Left lobe of liver (tissue), 2 donors: ENCODE measurements at regions not wholly inside any gene's neighbourhood (a gene's known extent, or its start where the extent isn't known, plus 50 kb on each side); places are given as distances from the start of the nearest gene placed in this dataset.
A peak's percentile ranks its signal among the peaks of the same experiment; 100 is the strongest.

Experiments
- ATAC-seq: fragments of 200-7000 bp; cut with Tn5 transposase; one replicate; pipeline ENCODE4 v1.9.1; 2020; ENCODE audit warnings: mild to moderate bottlenecking, moderate library complexity
- DNase-seq: peaks from one replicate; pipeline ENCODE4 v3.0.0-alpha.2; 2020; ENCODE audit warnings: low spot score
- donor health status: DM: no; HTN: no; CAD: no; lungs with moderate emphysema.
- donor health status: DM: no; HTN: yes; CAD: no.

DNA sequence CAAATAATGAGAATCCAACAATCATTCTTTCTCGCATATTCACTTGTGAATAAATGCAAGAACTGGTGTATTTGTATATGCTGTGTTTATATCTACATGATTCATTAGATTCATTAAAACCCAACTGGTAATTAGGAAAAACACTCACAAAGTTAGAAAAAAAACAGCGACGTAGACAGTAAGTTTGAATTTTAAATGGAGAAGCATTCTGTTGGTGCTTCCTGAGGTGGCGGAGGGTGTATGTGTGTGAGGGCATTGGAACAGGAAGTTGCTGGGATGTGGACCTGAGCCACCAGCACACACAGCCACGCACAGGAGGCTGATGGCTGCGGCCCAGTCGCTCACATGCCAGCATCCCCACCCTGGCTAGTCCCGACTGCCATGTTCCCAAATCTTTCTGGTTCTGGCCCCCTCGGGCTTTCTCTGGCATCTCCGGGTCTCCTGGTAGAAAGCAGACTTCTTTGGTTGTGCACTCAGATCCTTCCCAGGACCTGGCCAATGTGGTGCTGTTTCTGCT is 121.6 kb upstream of the IRF2BP2 start:
- ATAC-seq = peak; percentile 36
- DNase-seq = no peak

DNA sequence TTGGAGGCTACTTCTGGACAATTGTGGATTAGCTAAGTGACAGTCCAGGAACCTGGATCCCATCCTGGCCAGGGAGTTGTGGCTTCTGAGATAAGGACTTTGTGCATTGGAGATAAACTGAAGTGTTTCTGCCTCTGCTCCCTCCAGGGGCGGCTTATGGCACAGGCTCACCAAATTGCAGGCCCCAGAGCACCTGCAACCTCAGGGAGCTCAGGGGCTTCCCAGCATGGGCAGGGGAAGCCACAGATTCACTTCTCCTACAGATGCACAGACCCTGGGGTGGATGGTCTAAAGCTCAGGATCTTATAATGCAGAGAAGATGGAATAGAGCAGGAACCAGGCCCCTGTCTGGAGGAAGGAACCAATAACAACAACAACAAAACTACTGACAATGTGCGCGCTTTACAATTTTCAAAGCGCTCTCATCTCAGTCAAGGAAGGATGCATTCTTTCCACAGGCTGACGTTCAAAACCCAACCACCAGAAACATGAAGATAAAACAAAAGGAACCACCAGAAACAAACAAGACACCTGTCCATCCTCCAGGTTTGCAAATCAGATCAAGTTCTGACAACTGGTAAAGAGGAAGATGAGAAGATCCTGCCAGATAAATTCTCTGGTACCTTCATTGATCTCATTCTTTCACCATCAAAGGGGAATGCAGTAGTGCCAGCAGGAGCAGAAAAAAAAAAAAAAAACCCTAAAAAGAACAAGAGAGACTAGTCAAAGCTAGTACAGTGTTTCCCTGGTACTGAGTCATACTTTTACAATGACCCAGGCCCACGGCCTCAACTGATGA is 121.0 kb upstream of the IRF2BP2 start:
- peak; percentile 18 for ATAC-seq
- no peak for DNase-seq

DNA sequence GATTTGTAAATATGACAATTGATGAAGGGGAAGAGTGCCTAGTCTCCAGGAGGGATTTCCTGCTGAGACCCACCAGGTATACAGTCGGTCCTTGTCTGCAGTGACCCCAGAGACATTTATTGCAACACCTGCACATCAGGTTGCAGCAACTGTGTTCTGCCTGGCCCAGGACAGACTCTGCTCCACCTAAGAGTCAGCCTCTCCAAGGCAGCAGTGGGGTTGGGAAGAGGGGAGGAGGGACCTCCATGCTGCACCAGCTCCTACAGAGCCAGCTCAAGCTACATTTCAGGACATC is 120.4 kb upstream of the IRF2BP2 start:
- DNase-seq = no peak
- ATAC-seq = peak; percentile 62

DNA sequence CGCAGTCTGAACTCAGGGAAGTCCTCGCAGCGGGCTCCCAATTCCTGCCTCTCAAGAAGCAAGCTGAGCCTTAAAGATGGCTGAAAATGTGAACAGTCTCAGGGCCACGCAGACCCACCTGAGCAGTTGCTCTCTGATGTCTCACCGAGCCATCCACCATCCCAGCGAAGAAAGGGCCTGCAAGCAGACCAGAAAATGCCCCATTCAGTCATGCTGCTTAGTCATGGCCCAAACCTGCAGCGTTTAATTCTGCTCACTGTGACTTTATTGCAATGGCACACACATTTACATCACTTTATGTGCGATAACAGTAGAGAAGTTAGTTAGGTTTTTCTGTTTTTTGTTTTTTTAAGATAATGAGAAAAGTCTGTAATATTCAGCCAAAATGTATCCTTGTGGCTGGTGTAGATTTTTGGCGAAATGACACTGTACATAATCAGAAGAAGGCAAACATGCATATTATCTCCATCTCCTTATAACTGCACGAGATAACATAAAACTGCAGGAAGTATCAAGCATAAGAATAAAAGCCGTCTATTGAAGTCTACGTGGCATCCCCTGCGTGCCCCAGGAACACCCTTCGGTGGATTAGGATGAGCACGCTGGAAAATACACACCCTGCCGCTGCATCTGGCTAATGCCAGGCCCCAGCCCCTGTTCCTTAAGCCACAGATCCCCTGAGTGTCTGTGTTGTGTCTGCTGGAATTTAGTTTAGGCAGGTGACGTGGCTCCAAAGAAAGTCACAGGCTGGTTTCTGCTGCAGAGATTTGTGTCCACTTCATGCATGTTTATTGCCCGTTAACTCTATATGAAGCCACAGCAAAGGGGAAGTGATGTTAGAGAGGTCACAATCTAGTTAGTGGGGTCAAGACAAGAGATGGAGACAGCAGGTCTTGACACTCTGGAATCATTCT is 119.8 kb upstream of the IRF2BP2 start:
- no peak for DNase-seq
- ATAC-seq = no peak

DNA sequence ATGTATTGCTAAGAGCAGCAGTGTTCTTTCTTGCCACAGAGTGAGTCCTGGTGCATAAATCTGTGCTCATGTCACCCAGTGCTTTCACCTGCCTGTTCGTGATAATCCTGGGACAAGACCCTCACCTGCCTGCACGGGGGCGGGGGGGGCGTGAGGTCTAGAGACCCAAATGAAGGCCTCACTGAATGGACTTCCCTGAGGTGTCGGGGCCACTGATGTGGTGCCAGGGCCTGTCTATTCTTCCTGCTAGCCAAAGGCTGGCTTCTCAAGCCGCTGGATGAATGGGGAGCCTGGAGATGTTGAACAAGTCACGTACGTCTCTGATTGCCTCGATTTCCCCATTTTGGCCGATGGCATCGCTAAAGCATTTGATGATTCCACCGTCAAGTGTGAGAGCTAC is 118.8 kb upstream of the IRF2BP2 start:
- ATAC-seq (no peak), DNase-seq (no peak)

DNA sequence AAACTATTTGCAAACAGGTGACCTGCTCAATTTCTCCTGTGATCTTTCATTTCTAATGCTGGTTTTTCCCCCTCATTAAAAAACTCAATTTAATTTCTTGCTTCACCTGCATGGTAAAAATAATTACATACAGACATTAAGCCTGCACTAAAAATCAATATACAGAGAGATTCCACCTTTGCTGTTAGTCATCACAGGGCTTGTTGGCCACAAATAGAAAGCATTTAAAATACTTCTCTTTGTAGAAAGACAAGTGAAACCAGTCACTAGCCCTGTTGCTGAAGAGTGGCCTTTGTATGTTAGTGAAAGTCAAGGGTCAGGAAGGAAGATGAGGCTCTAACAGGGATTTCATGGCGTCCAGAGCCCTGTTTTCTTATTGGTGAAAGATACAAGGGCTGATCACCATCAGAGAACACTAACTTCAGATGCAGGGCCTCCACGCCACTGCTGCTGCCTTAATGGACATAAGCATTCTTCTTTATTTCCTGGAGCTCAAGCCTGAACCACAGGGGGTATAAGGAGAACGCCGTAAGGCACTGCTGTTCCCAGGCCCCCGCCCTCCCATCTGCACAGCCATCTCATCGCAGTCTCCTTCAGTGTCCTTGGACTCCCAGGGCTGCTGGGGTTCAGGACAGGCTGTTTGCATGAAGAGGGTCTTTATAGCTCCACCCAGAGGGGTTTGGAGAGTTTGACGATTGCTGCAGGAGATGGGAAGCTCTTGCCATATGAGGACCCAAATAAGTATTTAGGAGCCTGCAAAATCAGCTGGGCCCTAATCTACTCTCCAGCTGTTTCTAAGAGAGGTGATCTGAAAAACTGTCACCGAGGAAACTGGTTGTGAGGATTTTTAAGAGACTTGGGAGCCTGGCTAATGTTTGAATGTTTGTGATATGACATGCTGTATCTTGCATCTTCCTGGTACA is 117.3 kb upstream of the IRF2BP2 start:
- no peak for ATAC-seq

DNA sequence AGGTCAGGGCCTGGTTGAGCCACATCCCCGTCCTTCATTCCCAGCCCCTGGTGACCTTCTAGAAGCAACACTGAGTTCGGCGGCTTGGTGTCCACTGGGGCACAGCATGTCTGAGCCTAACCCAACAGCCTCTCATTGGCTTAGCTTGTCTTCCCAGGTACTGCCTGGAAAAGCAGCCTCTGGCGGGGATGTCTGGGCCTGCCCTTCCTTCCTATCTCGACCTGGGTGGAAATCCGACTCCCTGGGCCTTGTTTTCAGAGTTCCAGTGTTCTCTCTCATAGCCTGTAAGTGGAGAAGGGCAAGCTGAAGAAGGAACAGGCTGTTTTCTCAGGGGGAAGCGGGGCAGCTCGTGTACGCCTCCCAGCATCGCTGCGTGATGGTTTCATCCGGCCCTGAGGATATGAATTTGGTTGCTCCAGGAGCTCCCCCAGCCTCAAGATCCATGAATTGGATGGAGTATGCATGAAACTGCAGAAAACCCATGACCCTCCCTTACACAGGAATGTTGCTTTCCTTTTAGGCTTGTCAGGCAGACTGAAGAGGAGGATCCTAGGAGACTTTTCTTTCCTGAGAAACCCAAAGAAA is 116.5 kb upstream of the IRF2BP2 start:
- no peak for ATAC-seq
- no peak for DNase-seq

More for the DNA sequence above, 117.3 kb upstream of the IRF2BP2 start:
- no peak for DNase-seq

DNA sequence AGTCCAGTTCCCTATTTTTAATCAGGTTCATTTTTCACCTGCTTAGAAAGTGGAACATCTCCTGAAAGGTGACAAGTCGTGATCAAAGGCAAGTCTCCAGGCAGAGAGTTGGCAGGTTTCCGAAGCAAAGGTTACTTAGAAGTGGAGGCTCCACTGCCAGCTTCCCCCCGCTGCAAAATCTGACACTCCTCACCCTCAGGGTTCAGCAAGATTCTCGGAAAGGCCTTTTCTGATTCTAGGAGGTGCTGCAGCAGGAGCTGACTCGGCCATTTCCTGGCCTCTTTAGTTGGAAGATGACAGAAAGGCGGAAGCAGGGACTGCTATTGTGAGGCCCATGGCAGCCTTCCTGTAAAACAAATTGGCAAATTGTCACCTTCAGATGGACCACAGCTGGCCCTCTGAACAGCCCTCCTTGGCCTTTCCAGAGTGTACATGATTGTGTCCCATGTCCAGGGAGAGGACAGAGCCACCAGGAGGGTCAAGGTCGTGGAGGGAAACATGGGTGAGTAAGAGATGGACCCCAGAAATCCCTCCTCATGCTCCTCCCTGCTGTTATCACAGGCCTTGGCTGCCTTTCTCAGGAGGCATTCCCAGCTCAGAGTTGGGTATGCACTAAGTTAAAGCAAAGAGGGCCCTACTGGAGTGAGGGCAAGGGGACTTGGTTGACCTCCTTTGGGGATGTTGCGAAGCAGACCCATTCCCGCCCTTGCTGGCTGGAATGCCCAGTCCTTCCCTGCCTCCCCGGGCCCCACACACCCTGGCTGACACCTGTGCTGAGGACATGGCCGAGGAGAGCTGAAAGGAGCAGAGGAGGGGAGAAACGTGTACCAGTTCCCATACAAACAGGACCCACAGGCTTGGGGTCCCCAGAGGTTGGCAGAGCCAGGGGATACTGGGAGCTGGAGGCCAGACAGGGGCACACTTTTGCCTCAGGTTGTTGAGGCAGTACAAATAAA is 115.5 kb upstream of the IRF2BP2 start:
- peak; percentile 59 for DNase-seq
- peak; percentile 0 for ATAC-seq

DNA sequence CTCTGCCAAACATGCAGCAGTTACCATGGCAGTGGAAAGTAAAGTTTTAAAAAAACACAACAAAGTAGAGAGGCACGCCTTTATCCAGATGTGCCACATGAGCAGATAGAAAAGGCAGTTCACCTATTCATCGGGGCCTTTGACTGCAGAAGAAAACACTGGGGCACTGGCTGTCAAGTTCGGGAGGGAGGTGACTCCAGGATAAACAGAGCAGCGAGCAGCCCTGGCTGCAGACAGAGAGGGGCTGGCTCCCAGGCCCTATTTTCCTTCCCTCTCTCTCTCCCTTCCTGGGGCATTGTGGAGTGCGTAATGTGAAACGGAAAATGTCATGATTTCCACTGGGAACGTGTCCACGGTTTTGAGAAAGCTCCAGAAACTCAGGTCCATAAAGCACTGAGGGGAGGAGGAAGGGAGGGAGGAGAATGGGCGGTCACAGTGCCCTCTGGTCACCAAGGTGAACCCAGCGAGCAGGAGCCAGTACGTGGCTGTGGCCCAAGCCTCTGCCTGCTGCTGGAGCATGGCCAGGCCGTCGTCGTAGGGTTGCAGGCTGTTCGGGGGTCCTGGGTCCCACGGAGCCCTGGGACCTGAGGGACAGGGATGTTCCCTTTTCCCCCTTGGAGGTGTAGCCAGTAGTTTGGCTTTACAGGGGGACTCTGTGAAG is 114.7 kb upstream of the IRF2BP2 start:
- peak; percentile 69 for ATAC-seq
- DNase-seq = peak; percentile 90

DNA sequence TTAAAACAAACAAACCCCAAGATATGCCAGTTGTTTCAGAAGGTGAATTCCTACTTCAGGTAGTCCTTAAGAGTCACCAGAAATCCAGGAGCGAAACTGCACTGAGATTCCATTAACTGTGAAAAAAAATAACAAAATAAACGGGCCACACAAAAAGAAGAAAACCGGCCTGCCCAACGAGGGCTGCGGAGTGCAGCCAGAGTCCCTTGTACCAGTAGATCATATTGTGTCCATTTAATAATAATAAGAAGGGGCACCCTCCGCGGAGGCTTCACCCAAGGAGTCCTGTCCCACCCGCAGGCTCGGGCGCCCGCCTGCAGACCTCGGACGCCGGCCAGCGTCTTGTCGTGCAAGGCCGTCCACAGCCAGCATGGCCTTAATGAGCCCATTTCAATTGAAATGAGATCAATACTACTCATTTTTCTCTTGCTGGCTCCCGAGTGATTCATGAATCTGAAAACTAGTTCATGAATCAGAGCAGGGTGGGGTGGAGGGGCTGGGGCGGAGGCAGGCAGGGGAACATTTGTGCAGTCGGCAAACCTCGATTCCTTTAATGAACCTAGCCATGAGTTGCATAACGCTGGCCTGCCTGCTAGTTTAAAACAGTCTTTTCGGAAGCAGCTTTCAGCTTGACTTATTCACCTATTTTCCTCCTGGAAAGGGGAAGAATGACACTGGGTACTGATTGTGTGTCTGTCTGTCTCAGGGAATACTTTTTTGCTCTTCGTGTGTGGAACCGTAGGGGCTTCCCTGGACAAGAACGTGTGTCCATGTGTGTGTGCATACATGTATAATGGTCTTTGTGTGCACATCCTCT is 113.1 kb upstream of the IRF2BP2 start:
- DNase-seq (peak; percentile 72), ATAC-seq (peak; percentile 10)

DNA sequence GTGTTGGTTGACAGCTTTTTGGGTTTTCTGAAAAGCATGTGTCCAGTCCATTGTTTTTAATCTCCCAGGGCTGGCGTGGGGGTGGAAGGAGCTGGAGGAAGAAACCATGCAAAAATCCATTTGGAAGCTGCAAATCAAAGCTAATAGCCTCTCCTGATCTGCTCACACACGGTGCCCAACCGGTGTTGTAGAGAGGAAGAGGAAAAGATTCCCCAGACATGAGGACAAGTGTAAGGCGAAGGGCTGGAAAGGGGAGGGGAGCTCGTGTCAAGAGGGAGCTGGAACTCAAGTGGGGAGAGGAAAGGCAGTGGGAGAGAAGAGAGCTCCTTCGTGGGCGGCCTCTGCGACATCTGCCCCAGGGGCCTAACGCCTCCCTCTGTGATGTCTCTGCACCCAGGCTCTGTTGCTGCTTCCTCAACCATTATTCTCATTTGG is 112.3 kb upstream of the IRF2BP2 start:
- ATAC-seq (no peak), DNase-seq (no peak)

DNA sequence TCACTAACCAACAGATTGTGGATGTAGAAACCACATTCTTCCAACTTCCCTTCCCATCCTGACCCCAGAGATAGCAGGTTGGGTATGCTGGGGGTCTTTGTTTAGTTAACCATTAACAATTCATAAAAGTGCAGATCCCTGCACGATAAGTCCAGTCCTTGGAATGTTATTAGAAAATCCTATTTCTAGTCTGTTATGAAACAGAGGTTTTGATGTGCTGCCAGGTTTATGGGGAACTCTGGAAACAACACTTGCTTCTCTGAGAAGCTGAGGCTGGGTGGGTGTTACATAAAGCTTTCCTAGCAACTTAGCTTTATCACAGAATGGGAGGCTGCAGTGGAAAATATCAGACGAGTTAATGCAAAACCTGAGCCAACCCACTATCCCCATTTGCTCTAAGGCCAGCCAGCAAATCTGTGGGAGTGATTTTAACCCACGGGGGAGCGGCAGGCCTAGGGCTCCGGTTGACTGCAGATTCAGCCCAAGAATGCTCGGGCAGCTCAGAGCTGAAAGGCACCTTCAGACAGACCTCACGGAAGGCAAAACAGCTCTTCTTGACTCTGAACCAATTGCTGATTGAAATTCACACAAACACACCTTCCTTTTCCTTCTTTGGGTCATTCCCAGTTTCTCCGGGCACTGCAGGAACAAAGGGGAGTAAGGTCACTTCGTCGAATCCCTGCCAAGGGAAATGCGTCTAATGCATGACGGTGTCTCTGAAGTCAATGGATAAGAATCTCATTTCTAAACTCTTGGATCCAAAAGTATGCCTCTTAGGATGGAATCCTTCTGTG is 111.7 kb upstream of the IRF2BP2 start:
- ATAC-seq = peak; percentile 21
- peak; percentile 78 for DNase-seq

DNA sequence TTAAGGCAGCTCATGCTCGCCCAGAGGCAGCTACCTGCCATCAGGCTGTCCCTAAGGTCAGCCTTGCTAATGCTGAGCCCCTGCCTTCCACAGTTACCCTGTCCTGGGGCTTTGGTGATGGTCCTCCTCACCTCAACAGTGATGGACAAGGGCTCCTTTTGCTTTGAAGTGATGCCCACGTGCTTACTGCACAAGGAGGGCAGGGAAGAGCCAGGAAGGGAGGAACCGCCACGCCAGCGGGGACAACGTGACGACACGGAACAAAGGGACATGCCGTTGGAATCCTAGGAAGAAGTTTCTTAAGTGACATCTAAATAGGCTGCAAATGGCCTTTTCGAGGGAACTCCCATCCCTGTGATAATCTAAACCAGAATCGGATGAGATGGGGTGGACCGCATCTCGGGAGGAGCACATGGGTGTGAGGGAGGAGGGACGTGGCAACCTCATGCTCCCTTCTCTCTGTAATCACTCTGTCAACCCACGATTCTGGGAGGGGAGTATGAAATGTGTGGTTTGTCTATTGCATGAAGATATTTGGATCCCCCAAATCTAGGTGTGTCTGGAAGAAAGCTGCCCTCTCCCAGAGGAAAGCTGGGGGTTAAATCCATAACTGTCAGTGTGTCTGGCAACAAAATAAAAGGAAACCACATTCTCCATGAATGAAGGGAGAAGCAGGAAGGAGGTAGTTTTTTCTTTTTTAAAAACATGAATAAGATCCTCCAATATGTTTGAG is 110.9 kb upstream of the IRF2BP2 start:
- DNase-seq = no peak
- ATAC-seq = no peak

DNA sequence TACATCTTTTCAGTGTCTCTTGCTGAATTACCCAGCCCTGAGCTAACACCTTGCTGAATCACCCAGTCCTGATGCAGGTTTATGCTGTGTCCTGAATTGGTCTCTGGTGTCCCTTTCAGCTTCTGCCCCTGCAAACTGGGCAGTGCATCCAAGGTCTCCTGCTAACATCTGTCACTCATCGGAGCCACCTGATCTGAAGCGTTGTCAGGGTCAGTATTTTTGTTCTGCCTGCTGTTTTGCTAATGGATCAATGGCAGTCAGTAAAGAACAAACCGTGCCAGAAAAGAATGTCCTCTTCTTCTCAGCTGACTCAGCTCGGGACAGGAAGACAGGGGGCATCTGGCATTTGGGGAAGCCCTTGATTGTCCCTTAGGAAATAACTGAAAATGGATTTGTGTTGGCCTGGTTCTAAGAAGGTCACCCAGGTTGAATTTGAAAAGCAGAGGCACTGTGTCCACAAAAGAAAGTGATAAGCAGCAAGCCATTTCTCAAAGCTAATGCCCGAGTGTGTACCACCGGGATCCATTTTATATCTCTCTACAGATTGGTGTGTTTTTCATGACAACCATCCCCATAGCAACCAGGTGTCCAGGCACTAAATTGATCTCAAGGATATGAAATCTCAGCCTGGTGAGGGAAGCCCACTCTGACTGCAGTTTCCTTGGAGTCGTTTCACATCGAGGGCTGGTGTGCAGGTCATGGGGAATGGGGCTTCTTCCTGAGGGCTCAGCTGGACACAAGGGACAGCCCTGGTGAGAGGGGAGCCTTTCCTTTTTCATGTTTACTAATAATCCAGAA is 109.7 kb upstream of the IRF2BP2 start:
- peak; percentile 77 for DNase-seq
- ATAC-seq = peak; percentile 19
